Liver (tissue), 3 donors: ENCODE measurements at regions not wholly inside any gene's neighbourhood (a gene's known extent, or its start where the extent isn't known, plus 50 kb on each side); places are given as distances from the start of the nearest gene placed in this dataset.

Source experiments
- GABPA ChIP-seq, 2 donors: IDR thresholded peaks in 1 of 2; conservative IDR thresholded peaks in 1 of 2; 2 replicates each; pipeline ENCODE4 v1.6.1; 2016; ENCODE audit warnings: antibody characterized with exemption in 2 of 2, mild to moderate bottlenecking in 1 of 2, moderate library complexity in 1 of 2
- HNF4A ChIP-seq, 2 donors: conservative IDR thresholded peaks; 2 replicates each; pipeline ENCODE4 v1.6.1; 2016; ENCODE audit warnings: antibody characterized with exemption in 2 of 2, mild to moderate bottlenecking in 2 of 2
- NR2F2 ChIP-seq: IDR thresholded peaks from 2 replicates; pipeline ENCODE4 v1.6.1; 2016; ENCODE audit warnings: antibody characterized with exemption
- RAD21 ChIP-seq, 2 donors: IDR thresholded peaks; 2 replicates each; pipeline ENCODE4 v1.6.1; 2016; ENCODE audit warnings: antibody characterized with exemption in 2 of 2, mild to moderate bottlenecking in 2 of 2
- SP1 ChIP-seq: IDR thresholded peaks from 2 replicates; pipeline ENCODE4 v1.6.1; 2018; ENCODE audit warnings: antibody characterized with exemption, mild to moderate bottlenecking
- TAF1 ChIP-seq: conservative IDR thresholded peaks from 2 replicates; pipeline ENCODE4 v1.6.1; 2016; ENCODE audit warnings: antibody characterized with exemption, mild to moderate bottlenecking
- YY1 ChIP-seq: IDR thresholded peaks from 2 replicates; pipeline ENCODE4 v1.6.1; 2016; ENCODE audit warnings: antibody characterized with exemption, mild to moderate bottlenecking
- TF ChIP-seq, protein P1 (sequence below): fragments of 150-350 bp; IDR thresholded peaks from 2 replicates; pipeline ENCODE4 v1.5.1; 2017; ENCODE audit warnings: improper control_type of control experiment, low read depth, low read length; ENCODE audit not compliant: missing input control
- TF ChIP-seq, protein P2 (sequence below): IDR thresholded peaks from 2 replicates; pipeline ENCODE4 v1.6.1; 2016; ENCODE audit warnings: antibody characterized with exemption
- TF ChIP-seq, protein P3 (sequence below): IDR thresholded peaks from 2 replicates; pipeline ENCODE4 v1.6.1; 2016; ENCODE audit warnings: antibody characterized with exemption
- TF ChIP-seq, protein P4 (sequence below): IDR thresholded peaks from 2 replicates; pipeline ENCODE4 v1.6.1; 2016; ENCODE audit warnings: antibody characterized with exemption, mild to moderate bottlenecking
- donor health status: healthy.
- donor health status: healthy.

DNA sequence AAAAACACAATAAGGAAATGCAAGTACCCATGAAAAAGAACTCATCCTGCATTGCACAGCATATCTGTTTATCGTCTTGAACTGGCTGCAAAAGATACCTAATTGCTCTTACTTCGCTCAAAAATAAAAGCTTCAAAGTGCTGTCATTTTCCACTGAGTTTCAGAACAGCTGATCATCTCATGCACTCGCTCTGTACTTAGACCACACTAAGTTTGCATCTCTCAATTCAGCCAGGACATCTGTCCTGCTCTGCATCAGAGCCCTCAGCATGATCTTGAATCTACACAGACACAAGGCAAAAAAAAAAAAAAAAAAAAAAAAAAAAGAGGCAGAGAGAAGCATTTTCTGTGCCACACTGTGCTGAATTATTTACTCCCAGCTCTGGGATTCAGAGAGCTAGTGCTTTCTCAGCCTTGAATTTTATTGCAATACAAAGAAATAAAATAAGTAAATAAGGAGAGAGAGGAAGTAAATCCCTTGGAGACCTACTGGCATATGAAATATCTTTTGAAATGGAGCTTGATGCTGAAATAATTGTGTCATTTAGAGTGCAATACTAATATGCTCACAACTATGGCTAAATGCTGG, 81.3 kb downstream of the PPP1R2C start:
- no peak for TF ChIP-seq GABPA (IDR thresholded peaks at IDR 0.05 in 1 of 2, conservative IDR thresholded peaks at IDR 0.05 in 1 of 2)
- TF ChIP-seq, protein P1, sequence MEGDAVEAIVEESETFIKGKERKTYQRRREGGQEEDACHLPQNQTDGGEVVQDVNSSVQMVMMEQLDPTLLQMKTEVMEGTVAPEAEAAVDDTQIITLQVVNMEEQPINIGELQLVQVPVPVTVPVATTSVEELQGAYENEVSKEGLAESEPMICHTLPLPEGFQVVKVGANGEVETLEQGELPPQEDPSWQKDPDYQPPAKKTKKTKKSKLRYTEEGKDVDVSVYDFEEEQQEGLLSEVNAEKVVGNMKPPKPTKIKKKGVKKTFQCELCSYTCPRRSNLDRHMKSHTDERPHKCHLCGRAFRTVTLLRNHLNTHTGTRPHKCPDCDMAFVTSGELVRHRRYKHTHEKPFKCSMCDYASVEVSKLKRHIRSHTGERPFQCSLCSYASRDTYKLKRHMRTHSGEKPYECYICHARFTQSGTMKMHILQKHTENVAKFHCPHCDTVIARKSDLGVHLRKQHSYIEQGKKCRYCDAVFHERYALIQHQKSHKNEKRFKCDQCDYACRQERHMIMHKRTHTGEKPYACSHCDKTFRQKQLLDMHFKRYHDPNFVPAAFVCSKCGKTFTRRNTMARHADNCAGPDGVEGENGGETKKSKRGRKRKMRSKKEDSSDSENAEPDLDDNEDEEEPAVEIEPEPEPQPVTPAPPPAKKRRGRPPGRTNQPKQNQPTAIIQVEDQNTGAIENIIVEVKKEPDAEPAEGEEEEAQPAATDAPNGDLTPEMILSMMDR, result no peak
- TF ChIP-seq, protein P2, sequence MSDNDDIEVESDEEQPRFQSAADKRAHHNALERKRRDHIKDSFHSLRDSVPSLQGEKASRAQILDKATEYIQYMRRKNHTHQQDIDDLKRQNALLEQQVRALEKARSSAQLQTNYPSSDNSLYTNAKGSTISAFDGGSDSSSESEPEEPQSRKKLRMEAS, result no peak
- TF ChIP-seq YY1, result no peak
- TF ChIP-seq RAD21 (IDR thresholded peaks at IDR 0.05), result no peak
- no peak for TF ChIP-seq TAF1
- no peak for TF ChIP-seq NR2F2
- TF ChIP-seq, protein P3, sequence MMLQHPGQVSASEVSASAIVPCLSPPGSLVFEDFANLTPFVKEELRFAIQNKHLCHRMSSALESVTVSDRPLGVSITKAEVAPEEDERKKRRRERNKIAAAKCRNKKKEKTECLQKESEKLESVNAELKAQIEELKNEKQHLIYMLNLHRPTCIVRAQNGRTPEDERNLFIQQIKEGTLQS, result no peak
- no peak for TF ChIP-seq SP1
- no peak for TF ChIP-seq HNF4A (conservative IDR thresholded peaks at IDR 0.05)
- TF ChIP-seq, protein P4, sequence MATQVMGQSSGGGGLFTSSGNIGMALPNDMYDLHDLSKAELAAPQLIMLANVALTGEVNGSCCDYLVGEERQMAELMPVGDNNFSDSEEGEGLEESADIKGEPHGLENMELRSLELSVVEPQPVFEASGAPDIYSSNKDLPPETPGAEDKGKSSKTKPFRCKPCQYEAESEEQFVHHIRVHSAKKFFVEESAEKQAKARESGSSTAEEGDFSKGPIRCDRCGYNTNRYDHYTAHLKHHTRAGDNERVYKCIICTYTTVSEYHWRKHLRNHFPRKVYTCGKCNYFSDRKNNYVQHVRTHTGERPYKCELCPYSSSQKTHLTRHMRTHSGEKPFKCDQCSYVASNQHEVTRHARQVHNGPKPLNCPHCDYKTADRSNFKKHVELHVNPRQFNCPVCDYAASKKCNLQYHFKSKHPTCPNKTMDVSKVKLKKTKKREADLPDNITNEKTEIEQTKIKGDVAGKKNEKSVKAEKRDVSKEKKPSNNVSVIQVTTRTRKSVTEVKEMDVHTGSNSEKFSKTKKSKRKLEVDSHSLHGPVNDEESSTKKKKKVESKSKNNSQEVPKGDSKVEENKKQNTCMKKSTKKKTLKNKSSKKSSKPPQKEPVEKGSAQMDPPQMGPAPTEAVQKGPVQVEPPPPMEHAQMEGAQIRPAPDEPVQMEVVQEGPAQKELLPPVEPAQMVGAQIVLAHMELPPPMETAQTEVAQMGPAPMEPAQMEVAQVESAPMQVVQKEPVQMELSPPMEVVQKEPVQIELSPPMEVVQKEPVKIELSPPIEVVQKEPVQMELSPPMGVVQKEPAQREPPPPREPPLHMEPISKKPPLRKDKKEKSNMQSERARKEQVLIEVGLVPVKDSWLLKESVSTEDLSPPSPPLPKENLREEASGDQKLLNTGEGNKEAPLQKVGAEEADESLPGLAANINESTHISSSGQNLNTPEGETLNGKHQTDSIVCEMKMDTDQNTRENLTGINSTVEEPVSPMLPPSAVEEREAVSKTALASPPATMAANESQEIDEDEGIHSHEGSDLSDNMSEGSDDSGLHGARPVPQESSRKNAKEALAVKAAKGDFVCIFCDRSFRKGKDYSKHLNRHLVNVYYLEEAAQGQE, result no peak
